ENCODE measurements at regions not wholly inside any gene's neighbourhood (a gene's known extent, or its start where the extent isn't known, plus 50 kb on each side); places are given as distances from the start of the nearest gene placed in this dataset.

GRCh38 chr3:156769721-156770654 is 56.2 kb upstream of the LEKR1 start:
- TF ChIP-seq, protein P1, sequence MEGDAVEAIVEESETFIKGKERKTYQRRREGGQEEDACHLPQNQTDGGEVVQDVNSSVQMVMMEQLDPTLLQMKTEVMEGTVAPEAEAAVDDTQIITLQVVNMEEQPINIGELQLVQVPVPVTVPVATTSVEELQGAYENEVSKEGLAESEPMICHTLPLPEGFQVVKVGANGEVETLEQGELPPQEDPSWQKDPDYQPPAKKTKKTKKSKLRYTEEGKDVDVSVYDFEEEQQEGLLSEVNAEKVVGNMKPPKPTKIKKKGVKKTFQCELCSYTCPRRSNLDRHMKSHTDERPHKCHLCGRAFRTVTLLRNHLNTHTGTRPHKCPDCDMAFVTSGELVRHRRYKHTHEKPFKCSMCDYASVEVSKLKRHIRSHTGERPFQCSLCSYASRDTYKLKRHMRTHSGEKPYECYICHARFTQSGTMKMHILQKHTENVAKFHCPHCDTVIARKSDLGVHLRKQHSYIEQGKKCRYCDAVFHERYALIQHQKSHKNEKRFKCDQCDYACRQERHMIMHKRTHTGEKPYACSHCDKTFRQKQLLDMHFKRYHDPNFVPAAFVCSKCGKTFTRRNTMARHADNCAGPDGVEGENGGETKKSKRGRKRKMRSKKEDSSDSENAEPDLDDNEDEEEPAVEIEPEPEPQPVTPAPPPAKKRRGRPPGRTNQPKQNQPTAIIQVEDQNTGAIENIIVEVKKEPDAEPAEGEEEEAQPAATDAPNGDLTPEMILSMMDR (IDR thresholded peaks at IDR 0.05; ENCODE audit: insufficient read depth, low read length, poor library complexity, severe bottlenecking), result no peak
- TF ChIP-seq EZH2phosphoT487 (conservative IDR thresholded peaks at IDR 0.05; ENCODE audit: low read length), result no peak

Data from SU-DHL-6 (cell line).